GM12878 (cell line): ENCODE measurements at regions not wholly inside any gene's neighbourhood (a gene's known extent, or its start where the extent isn't known, plus 50 kb on each side); places are given as distances from the start of the nearest gene placed in this dataset.

Source experiments
- CEBPB ChIP-seq, 2 experiments: fragments of 150-350 bp in 1 of 2; IDR thresholded peaks; 2 replicates each; pipeline ENCODE4 v1.6.1; 2012 to 2014; ENCODE audit warnings: low read depth in 2 of 2, low read length in 2 of 2, borderline replicate concordance in 1 of 2, inconsistent platforms in 1 of 2
- CHD2 ChIP-seq: IDR thresholded peaks from 2 replicates; pipeline ENCODE4 v1.6.1; 2011; ENCODE audit warnings: low read depth, low read length, improper control_type of control experiment, borderline replicate concordance
- E2F8 ChIP-seq: fragments of 450-650 bp; IDR thresholded peaks from 2 replicates; pipeline ENCODE4 v1.6.1; 2018; ENCODE audit warnings: mild to moderate bottlenecking, low read depth, moderate library complexity; ENCODE audit not compliant: partially characterized antibody
- GABPA ChIP-seq: IDR thresholded peaks from 2 replicates; pipeline ENCODE4 v1.6.1; 2014; ENCODE audit warnings: antibody characterized with exemption, low read depth, mild to moderate bottlenecking, inconsistent platforms
- MLLT1 ChIP-seq: fragments of 450-650 bp; IDR thresholded peaks from 2 replicates; pipeline ENCODE4 v1.6.1; 2016; ENCODE audit warnings: mild to moderate bottlenecking
- SIX5 ChIP-seq: IDR thresholded peaks from 2 replicates; pipeline ENCODE4 v1.6.1; 2011; ENCODE audit warnings: mild to moderate bottlenecking, low read depth, low read length, moderate library complexity; ENCODE audit not compliant: severe bottlenecking
- ZBTB33 ChIP-seq: fragments of 450-650 bp; IDR thresholded peaks from 2 replicates; pipeline ENCODE4 v1.6.1; 2017; ENCODE audit warnings: mild to moderate bottlenecking

DNA sequence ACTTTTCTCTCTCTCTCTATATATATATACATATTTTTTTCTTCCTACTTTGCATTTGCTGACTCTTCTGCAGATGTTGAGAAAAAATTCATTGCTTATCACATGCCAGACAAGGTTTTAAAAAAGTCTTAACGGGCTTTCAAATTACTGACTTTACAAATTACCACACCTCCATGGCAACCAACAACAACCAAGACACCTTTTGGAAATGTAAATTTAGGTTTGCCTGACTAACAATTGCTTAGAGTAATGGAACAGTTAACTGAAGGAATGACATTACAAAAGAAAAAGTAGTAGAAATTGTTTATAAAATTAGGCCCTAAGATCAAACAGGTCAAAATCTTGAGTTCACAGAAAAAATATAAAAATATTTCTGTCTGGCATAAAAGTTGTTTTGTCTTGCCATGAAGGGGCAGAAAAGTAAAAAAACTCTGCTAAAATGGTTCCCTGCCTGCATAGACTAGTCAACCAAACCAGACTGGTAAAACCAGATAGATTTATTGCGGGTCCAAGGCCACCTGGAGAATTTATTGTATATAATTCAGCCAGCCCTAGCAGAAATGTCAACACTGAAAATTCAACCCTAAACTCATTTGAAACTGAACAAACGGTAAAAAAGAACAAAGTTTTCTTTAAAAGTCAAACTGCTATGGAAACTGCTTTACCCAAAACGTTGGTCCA lies 92.8 kb upstream of the FRMD1 start (continued):
- TF ChIP-seq E2F8 (no peak), MLLT1 (no peak), SIX5 (no peak), ZBTB33 (no peak), CEBPB (IDR thresholded peaks at IDR 0.05; ENCODE audit: borderline replicate concordance in 1 of 2, low read depth in 2 of 2, low read length in 2 of 2) (no peak), CHD2 (no peak), GABPA (no peak)
- TF ChIP-seq, all 136 proteins: peak for 0
